ENCODE measurements at regions not wholly inside any gene's neighbourhood (a gene's known extent, or its start where the extent isn't known, plus 50 kb on each side); places are given as distances from the start of the nearest gene placed in this dataset.

- no peak for TF ChIP-seq POLR2AphosphoS5 (IDR thresholded peaks at IDR 0.05; ENCODE audit: low read depth, low read length)
- no peak for TF ChIP-seq TAF1 (IDR thresholded peaks at IDR 0.05; ENCODE audit: borderline replicate concordance, insufficient read depth, low read length)
- TF ChIP-seq SIN3A (IDR thresholded peaks at IDR 0.05; ENCODE audit: borderline replicate concordance, insufficient read depth, low read length): no peak
- no peak for TF ChIP-seq REST (IDR thresholded peaks at IDR 0.05; ENCODE audit: insufficient read depth in 1 of 2, low read depth in 2 of 2, low read length in 2 of 2)
Observed at GRCh38 chr14:25699981-25700380, 650.0 kb upstream of the STXBP6 start.
